ENCODE measurements at regions not wholly inside any gene's neighbourhood (a gene's known extent, or its start where the extent isn't known, plus 50 kb on each side); places are given as distances from the start of the nearest gene placed in this dataset.

- TF ChIP-seq CTCF (IDR thresholded peaks at IDR 0.05 in 8 of 11, conservative IDR thresholded peaks at IDR 0.05 in 3 of 11) (no peak), POLR2A (IDR thresholded peaks at IDR 0.05) (no peak), POLR2AphosphoS5 (IDR thresholded peaks at IDR 0.05) (no peak)
Measured at GRCh38 chr4:10806953-10807645, 122.5 kb upstream of the CLNK start.
